ENCODE measurements at regions not wholly inside any gene's neighbourhood (a gene's known extent, or its start where the extent isn't known, plus 50 kb on each side); places are given as distances from the start of the nearest gene placed in this dataset.

DNA sequence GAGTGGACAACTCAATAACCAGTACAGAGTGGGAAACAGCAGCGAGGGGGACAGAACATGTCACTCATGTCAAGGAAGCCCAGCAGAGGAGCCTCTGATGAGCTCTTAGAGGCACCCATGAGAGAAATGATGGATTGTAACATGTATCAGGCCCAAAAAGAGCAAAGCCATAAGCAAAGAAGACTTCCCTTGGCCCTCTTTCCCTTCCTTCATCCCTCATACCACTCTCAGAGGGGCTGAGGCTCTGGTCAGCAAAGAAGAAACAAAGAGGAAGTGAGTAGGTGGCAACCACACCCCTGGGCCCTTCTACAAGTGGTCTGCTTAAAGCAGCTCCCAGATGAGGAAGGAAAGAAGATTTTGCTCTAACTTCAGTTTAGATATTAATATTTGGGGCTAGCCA is 112.8 kb downstream of the CDC42EP3 start:
- Histone ChIP-seq H3K9ac (ENCODE audit: insufficient read depth in 1 of 2, low read depth in 2 of 2, low read length in 2 of 2) (no peak overlapping the region), H3K27ac (ENCODE audit: extremely low read depth, low read depth, low read length) (peak overlapping the region; percentile 27; the same call in 2 of the 3 replicates), H3K4me1 (replicated peaks in 1 of 2; ENCODE audit: control insufficient read depth in 2 of 2, insufficient read depth in 2 of 2, low read length in 2 of 2) (peaks cover 0 to 32% of the 10 kb centered on the region in 2 experiments; a peak in 4 of 5 replicates), H3K4me3 (no peak overlapping the region), H3K4me2 (ENCODE audit: insufficient read depth, low read length) (no peak overlapping the region), H3K9me1 (ENCODE audit: control insufficient read depth, insufficient read depth, low read length) (no peaks in the 10 kb centered on the region), H3K9me3 (replicated peaks; ENCODE audit: control insufficient read depth, insufficient read depth, low read depth, low read length) (no peaks in the 10 kb centered on the region), H3K27me3 (ENCODE audit: control insufficient read depth in 2 of 2, insufficient read depth in 2 of 2, low read length in 2 of 2) (no peaks in the 10 kb centered on the region), H4K20me1 (replicated peaks; ENCODE audit: control insufficient read depth, insufficient read depth, low read length) (no peaks in the 10 kb centered on the region), H3K79me2 (ENCODE audit: control insufficient read depth, insufficient read depth, low read length) (peaks cover 8% of the 10 kb centered on the region; the same call in 2 of the 3 replicates), H3K36me3 (ENCODE audit: control insufficient read depth, insufficient read depth, low read length) (no peaks in the 10 kb centered on the region), H2AFZ (ENCODE audit: low read depth, low read length) (peak overlapping the region; percentile 84)
- ATAC-seq: no peak
- 40% methylated on average over 1 of the region's 1 CpG for WGBS (ENCODE audit: insufficient coverage, low coverage, missing lambda C conversion rate)
- BruUV-seq (replicated peaks): no TSS peak
- ChIA-PET CTCF (ENCODE audit: low intra/inter-chr PET ratio) (no interaction called here), POLR2A (interaction anchor here (0.6 kb wide), 1 partner anchor 286 kb away, joined by 3 read pairs; no protein-coding TSS in a partner anchor)
- peak in 1 of 4 experiments; percentile 34 for DNase-seq (ENCODE audit: extremely low read depth in 1 of 4, low spot score in 3 of 4)
- in situ Hi-C loops (cut with MboI): no loop called here
- FAIRE-seq: no peak
- intact Hi-C loops (cut with micrococcal nuclease): no loop called here
- no peak for TF ChIP-seq MYC (IDR thresholded peaks at IDR 0.05; ENCODE audit: low read depth, low read length)
- no peak for TF ChIP-seq MYC (CRISPR knock-in tag; IDR thresholded peaks at IDR 0.05; ENCODE audit: borderline replicate concordance, low read depth)
- no peak for TF ChIP-seq ARNT (IDR thresholded peaks at IDR 0.05)
- TF ChIP-seq L3MBTL2 (IDR thresholded peaks at IDR 0.05): no peak
- TF ChIP-seq MYNN (IDR thresholded peaks at IDR 0.05): no peak
- TF ChIP-seq MYNN (CRISPR knock-in tag; IDR thresholded peaks at IDR 0.05): no peak
- 0 out of 2 replicates have a peak, but pooled peaks have one; percentile 33 for TF ChIP-seq TCFL5 (CRISPR knock-in tag; conservative IDR thresholded peaks at IDR 0.05)
- no peak for TF ChIP-seq ESRRA (IDR thresholded peaks at IDR 0.05; ENCODE audit: borderline replicate concordance, low read depth)
- TF ChIP-seq, protein P1, sequence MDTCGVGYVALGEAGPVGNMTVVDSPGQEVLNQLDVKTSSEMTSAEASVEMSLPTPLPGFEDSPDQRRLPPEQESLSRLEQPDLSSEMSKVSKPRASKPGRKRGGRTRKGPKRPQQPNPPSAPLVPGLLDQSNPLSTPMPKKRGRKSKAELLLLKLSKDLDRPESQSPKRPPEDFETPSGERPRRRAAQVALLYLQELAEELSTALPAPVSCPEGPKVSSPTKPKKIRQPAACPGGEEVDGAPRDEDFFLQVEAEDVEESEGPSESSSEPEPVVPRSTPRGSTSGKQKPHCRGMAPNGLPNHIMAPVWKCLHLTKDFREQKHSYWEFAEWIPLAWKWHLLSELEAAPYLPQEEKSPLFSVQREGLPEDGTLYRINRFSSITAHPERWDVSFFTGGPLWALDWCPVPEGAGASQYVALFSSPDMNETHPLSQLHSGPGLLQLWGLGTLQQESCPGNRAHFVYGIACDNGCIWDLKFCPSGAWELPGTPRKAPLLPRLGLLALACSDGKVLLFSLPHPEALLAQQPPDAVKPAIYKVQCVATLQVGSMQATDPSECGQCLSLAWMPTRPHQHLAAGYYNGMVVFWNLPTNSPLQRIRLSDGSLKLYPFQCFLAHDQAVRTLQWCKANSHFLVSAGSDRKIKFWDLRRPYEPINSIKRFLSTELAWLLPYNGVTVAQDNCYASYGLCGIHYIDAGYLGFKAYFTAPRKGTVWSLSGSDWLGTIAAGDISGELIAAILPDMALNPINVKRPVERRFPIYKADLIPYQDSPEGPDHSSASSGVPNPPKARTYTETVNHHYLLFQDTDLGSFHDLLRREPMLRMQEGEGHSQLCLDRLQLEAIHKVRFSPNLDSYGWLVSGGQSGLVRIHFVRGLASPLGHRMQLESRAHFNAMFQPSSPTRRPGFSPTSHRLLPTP (IDR thresholded peaks at IDR 0.05; ENCODE audit: borderline replicate concordance, extremely low read depth, insufficient read length): no peak
- no peak for TF ChIP-seq HMG20A (CRISPR knock-in tag; conservative IDR thresholded peaks at IDR 0.05)
- peak; percentile 73 for TF ChIP-seq DMBX1 (CRISPR knock-in tag; IDR thresholded peaks at IDR 0.05; ENCODE audit: borderline replicate concordance)
- no peak for TF ChIP-seq ARID2 (IDR thresholded peaks at IDR 0.05)
- no peak for TF ChIP-seq ZNF644 (tag; IDR thresholded peaks at IDR 0.05; ENCODE audit: low read depth)
- TF ChIP-seq CBX1 (IDR thresholded peaks at IDR 0.05; ENCODE audit: low read depth): no peak
- no peak for TF ChIP-seq CCNT2 (IDR thresholded peaks at IDR 0.05; ENCODE audit: borderline replicate concordance, extremely low read depth, insufficient read length, low read depth, low read length)
- TF ChIP-seq SPI1 (IDR thresholded peaks at IDR 0.05; ENCODE audit: borderline replicate concordance, low read depth, low read length): peak; percentile 95
- TF ChIP-seq, protein P2, sequence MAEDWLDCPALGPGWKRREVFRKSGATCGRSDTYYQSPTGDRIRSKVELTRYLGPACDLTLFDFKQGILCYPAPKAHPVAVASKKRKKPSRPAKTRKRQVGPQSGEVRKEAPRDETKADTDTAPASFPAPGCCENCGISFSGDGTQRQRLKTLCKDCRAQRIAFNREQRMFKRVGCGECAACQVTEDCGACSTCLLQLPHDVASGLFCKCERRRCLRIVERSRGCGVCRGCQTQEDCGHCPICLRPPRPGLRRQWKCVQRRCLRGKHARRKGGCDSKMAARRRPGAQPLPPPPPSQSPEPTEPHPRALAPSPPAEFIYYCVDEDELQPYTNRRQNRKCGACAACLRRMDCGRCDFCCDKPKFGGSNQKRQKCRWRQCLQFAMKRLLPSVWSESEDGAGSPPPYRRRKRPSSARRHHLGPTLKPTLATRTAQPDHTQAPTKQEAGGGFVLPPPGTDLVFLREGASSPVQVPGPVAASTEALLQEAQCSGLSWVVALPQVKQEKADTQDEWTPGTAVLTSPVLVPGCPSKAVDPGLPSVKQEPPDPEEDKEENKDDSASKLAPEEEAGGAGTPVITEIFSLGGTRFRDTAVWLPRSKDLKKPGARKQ (CRISPR knock-in tag; IDR thresholded peaks at IDR 0.05): no peak
- no peak for TF ChIP-seq PHB2 (IDR thresholded peaks at IDR 0.05; ENCODE audit: low read depth)

All from K562 (cell line).